ENCODE measurements at regions not wholly inside any gene's neighbourhood (a gene's known extent, or its start where the extent isn't known, plus 50 kb on each side); places are given as distances from the start of the nearest gene placed in this dataset.

DNA sequence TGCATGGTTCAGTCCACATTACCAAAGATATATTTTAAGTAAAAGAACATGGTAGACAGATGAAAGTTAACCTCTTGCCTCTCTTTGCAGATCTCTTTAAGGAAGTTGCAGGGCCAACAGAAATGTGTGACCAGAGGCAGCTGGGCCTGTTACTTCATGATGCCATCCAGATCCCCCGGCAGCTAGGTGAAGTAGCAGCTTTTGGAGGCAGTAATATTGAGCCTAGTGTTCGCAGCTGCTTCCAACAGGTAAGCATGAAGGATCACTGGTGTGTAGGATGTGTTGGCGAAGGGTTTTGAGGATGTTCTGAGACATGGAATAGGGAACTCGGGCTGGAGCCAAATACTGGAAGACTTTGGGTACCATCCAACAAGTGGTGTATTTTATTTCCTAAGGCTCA lies 508.6 kb downstream of the UTRN start:
- TF ChIP-seq YY1 (IDR thresholded peaks at IDR 0.05; ENCODE audit: insufficient read depth, insufficient read length) (no peak), SUZ12 (IDR thresholded peaks at IDR 0.05; ENCODE audit: extremely low read depth, insufficient read depth, insufficient read length) (no peak)

Measured in NT2/D1 (cell line).